ENCODE measurements at regions not wholly inside any gene's neighbourhood (a gene's known extent, or its start where the extent isn't known, plus 50 kb on each side); places are given as distances from the start of the nearest gene placed in this dataset.

DNA sequence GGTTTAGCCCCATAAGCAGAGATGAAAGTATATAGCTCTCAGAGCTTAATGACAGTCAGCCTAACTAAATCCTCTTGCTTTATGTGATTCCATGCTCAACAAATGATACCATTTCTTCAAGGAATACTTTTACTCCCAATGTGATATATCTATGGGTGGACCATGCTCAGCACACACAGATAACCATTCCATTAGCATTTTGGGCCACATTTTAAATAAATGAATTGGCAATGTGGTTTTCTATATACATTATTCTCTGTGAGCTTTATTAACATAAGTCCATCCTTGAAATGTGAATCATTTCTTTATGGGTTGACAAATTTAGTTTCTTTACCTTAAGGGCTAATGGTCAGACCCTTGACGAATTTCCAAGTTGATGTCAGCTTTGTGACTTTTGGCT, 329.3 kb upstream of the CITED2 start:
- no peak overlapping the region for H3K4me3 ChIP-seq (ENCODE audit: insufficient read depth, low read depth, low read length)
- H3K9me3 ChIP-seq (ENCODE audit: insufficient read depth, low read depth, low read length), result no peaks in the 10 kb centered on the region
- no peak overlapping the region for H3K4me2 ChIP-seq (ENCODE audit: low read length)
- peaks cover 9% of the 10 kb centered on the region for H3K4me1 ChIP-seq (ENCODE audit: insufficient read depth, low read length)
- H3K27ac Mint-ChIP-seq (ENCODE audit: unreplicated experiment), result no peak overlapping the region
- H3K4me1 Mint-ChIP-seq (ENCODE audit: low read depth, unreplicated experiment), result peaks cover 14% of the 10 kb centered on the region
- no peak overlapping the region for H3K27ac ChIP-seq (ENCODE audit: low read depth, low read length)
- no peaks in the 10 kb centered on the region for H3K79me2 ChIP-seq (ENCODE audit: insufficient read depth, low read length)
- FAIRE-seq (no peak), DNase-seq (ENCODE audit: low read depth) (no peak)
- no peaks in the 10 kb centered on the region for H3K27me3 ChIP-seq (ENCODE audit: insufficient read depth, low read length)
- peaks cover 4% of the 10 kb centered on the region for H3K9me3 Mint-ChIP-seq (ENCODE audit: unreplicated experiment)
- TF ChIP-seq, protein P1, sequence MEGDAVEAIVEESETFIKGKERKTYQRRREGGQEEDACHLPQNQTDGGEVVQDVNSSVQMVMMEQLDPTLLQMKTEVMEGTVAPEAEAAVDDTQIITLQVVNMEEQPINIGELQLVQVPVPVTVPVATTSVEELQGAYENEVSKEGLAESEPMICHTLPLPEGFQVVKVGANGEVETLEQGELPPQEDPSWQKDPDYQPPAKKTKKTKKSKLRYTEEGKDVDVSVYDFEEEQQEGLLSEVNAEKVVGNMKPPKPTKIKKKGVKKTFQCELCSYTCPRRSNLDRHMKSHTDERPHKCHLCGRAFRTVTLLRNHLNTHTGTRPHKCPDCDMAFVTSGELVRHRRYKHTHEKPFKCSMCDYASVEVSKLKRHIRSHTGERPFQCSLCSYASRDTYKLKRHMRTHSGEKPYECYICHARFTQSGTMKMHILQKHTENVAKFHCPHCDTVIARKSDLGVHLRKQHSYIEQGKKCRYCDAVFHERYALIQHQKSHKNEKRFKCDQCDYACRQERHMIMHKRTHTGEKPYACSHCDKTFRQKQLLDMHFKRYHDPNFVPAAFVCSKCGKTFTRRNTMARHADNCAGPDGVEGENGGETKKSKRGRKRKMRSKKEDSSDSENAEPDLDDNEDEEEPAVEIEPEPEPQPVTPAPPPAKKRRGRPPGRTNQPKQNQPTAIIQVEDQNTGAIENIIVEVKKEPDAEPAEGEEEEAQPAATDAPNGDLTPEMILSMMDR (IDR thresholded peaks at IDR 0.05; ENCODE audit: insufficient read depth, low read depth, low read length), result no peak
- no peak for TF ChIP-seq EZH2 (IDR thresholded peaks at IDR 0.05; ENCODE audit: insufficient read depth, low read length)
- H2AFZ ChIP-seq (ENCODE audit: low read depth, low read length), result no peak overlapping the region
- no peak overlapping the region for H3K9ac ChIP-seq (ENCODE audit: low read length)
- no peaks in the 10 kb centered on the region for H4K20me1 ChIP-seq (ENCODE audit: insufficient read depth, low read length)
- no peaks in the 10 kb centered on the region for H3K36me3 Mint-ChIP-seq (ENCODE audit: low read depth, unreplicated experiment)
- H3K27me3 Mint-ChIP-seq (ENCODE audit: low read depth, unreplicated experiment), result no peaks in the 10 kb centered on the region
- H3K36me3 ChIP-seq (ENCODE audit: insufficient read depth, low read length), result no peaks in the 10 kb centered on the region
- no peak overlapping the region for H3K4me3 Mint-ChIP-seq (ENCODE audit: unreplicated experiment)

- Mint-ChIP-seq H3K9me3 (ENCODE audit: unreplicated experiment) (peaks cover 4% of the 10 kb centered on the region), H3K4me3 (ENCODE audit: unreplicated experiment) (no peak overlapping the region), H3K27me3 (ENCODE audit: low read depth, unreplicated experiment) (no peaks in the 10 kb centered on the region), H3K4me1 (ENCODE audit: low read depth, unreplicated experiment) (peaks cover 4% of the 10 kb centered on the region), H3K36me3 (ENCODE audit: low read depth, unreplicated experiment) (no peaks in the 10 kb centered on the region), H3K27ac (ENCODE audit: unreplicated experiment) (no peak overlapping the region)
- Histone ChIP-seq H2AFZ (ENCODE audit: low read depth, low read length) (no peak overlapping the region), H3K27me3 (ENCODE audit: insufficient read depth, low read length) (no peaks in the 10 kb centered on the region), H3K27ac (ENCODE audit: low read depth, low read length) (no peak overlapping the region), H3K9ac (ENCODE audit: low read length) (no peak overlapping the region), H3K36me3 (ENCODE audit: insufficient read depth, low read length) (no peaks in the 10 kb centered on the region), H3K79me2 (ENCODE audit: insufficient read depth, low read length) (no peaks in the 10 kb centered on the region), H3K4me1 (ENCODE audit: insufficient read depth, low read length) (no peaks in the 10 kb centered on the region), H4K20me1 (ENCODE audit: insufficient read depth, low read length) (no peaks in the 10 kb centered on the region), H3K9me3 (ENCODE audit: insufficient read depth, low read depth, low read length) (no peaks in the 10 kb centered on the region), H3K4me2 (ENCODE audit: low read length) (no peak overlapping the region), H3K4me3 (ENCODE audit: insufficient read depth, low read depth, low read length) (no peak overlapping the region)
- no peak for DNase-seq (ENCODE audit: low read depth)
- no peak for FAIRE-seq
- TF ChIP-seq, protein P1 (IDR thresholded peaks at IDR 0.05; ENCODE audit: insufficient read depth, low read depth, low read length), result no peak
- no peak for TF ChIP-seq EZH2 (IDR thresholded peaks at IDR 0.05; ENCODE audit: insufficient read depth, low read length)
Observed at GRCh38 chr6:139702706-139703105, 328.3 kb upstream of the CITED2 start.

DNA sequence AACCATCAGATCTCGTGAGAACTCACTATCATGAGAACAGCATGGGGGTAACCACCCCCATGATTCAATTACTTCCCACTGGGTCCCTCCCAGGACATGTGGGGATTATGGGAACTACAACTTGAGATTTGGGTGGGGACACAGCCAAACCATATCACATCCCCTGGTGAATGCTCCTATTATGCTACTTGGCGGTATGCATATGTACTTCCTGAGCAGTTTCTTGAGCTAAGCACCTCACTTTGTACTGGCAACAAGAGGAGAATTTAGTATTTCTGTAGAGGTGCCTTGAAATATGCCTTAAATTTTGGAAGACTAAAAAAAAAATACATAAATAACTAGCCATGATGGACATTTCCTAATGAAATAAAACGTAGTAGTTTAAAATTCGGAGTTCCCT, 327.2 kb upstream of the CITED2 start:
- peaks cover 1% of the 10 kb centered on the region for H3K4me1 Mint-ChIP-seq (ENCODE audit: low read depth, unreplicated experiment)
- no peak overlapping the region for H3K9ac ChIP-seq (ENCODE audit: low read length)
- no peak overlapping the region for H3K27ac ChIP-seq (ENCODE audit: low read depth, low read length)
- H3K9me3 Mint-ChIP-seq (ENCODE audit: unreplicated experiment), result peaks cover 4% of the 10 kb centered on the region
- H3K4me1 ChIP-seq (ENCODE audit: insufficient read depth, low read length), result no peaks in the 10 kb centered on the region
- H3K9me3 ChIP-seq (ENCODE audit: insufficient read depth, low read depth, low read length), result no peaks in the 10 kb centered on the region
- no peak overlapping the region for H3K4me3 ChIP-seq (ENCODE audit: insufficient read depth, low read depth, low read length)
- FAIRE-seq, result no peak
- no peaks in the 10 kb centered on the region for H3K36me3 Mint-ChIP-seq (ENCODE audit: low read depth, unreplicated experiment)
- TF ChIP-seq EZH2 (IDR thresholded peaks at IDR 0.05; ENCODE audit: insufficient read depth, low read length), result no peak
- TF ChIP-seq, protein P1 (IDR thresholded peaks at IDR 0.05; ENCODE audit: insufficient read depth, low read depth, low read length), result no peak
- no peak overlapping the region for H3K4me2 ChIP-seq (ENCODE audit: low read length)
- no peaks in the 10 kb centered on the region for H3K27me3 Mint-ChIP-seq (ENCODE audit: low read depth, unreplicated experiment)
- H3K27me3 ChIP-seq (ENCODE audit: insufficient read depth, low read length), result no peaks in the 10 kb centered on the region
- H3K27ac Mint-ChIP-seq (ENCODE audit: unreplicated experiment), result no peak overlapping the region
- no peak overlapping the region for H2AFZ ChIP-seq (ENCODE audit: low read depth, low read length)
- no peaks in the 10 kb centered on the region for H3K36me3 ChIP-seq (ENCODE audit: insufficient read depth, low read length)
- H4K20me1 ChIP-seq (ENCODE audit: insufficient read depth, low read length), result no peaks in the 10 kb centered on the region
- DNase-seq (ENCODE audit: low read depth), result no peak
- H3K4me3 Mint-ChIP-seq (ENCODE audit: unreplicated experiment), result no peak overlapping the region
- no peaks in the 10 kb centered on the region for H3K79me2 ChIP-seq (ENCODE audit: insufficient read depth, low read length)
